GM12878 (cell line): ENCODE measurements at regions not wholly inside any gene's neighbourhood (a gene's known extent, or its start where the extent isn't known, plus 50 kb on each side); places are given as distances from the start of the nearest gene placed in this dataset.

Experiments used
- CBFB ChIP-seq: IDR thresholded peaks from 2 replicates; pipeline ENCODE4 v1.6.1; 2016; ENCODE audit warnings: antibody characterized with exemption, low read depth
- CTCF ChIP-seq, 3 experiments: IDR thresholded peaks in 2 of 3; conservative IDR thresholded peaks in 1 of 3; 2 replicates each; pipeline ENCODE4 v1.5.1; 2011; ENCODE audit warnings: low read depth in 3 of 3, low read length in 3 of 3, mild to moderate bottlenecking in 3 of 3, control low read depth in 2 of 3, moderate library complexity in 2 of 3, inconsistent platforms in 1 of 3, mixed read lengths in 1 of 3; ENCODE audit not compliant: control insufficient read depth in 2 of 3, insufficient read depth in 1 of 3; ENCODE audit errors: extremely low read depth in 1 of 3
- MTA3 ChIP-seq: IDR thresholded peaks from 2 replicates; pipeline ENCODE4 v1.6.1; 2012; ENCODE audit warnings: low read length, inconsistent platforms, borderline replicate concordance
- NR2C1 ChIP-seq: fragments of 450-650 bp; IDR thresholded peaks from 2 replicates; pipeline ENCODE4 v1.6.1; 2017; ENCODE audit warnings: antibody characterized with exemption, mild to moderate bottlenecking, moderate library complexity
- RBBP5 ChIP-seq: fragments of 200-600 bp; sonication (generic); conservative IDR thresholded peaks from 2 replicates; pipeline ENCODE4 v1.6.1; 2016
- SIN3A ChIP-seq: IDR thresholded peaks from 2 replicates; pipeline ENCODE4 v1.6.1; 2012; ENCODE audit warnings: low read depth, low read length, improper control_type of control experiment
- YY1 ChIP-seq: IDR thresholded peaks from 2 replicates; pipeline ENCODE4 v1.6.1; 2011; ENCODE audit warnings: low read depth, mild to moderate bottlenecking, low read length
- ZSCAN29 ChIP-seq: fragments of 450-650 bp; IDR thresholded peaks from 2 replicates; pipeline ENCODE4 v1.6.1; 2017; ENCODE audit warnings: mild to moderate bottlenecking, moderate library complexity

- no peak for TF ChIP-seq CTCF (IDR thresholded peaks at IDR 0.05 in 2 of 3, conservative IDR thresholded peaks at IDR 0.05 in 1 of 3; ENCODE audit: control insufficient read depth in 2 of 3, extremely low read depth in 1 of 3, insufficient read depth in 1 of 3, low read depth in 3 of 3, low read length in 3 of 3)
- no peak for TF ChIP-seq RBBP5
- TF ChIP-seq CBFB: no peak
- TF ChIP-seq MTA3: no peak
- no peak for TF ChIP-seq SIN3A
- TF ChIP-seq ZSCAN29: no peak
- no peak for TF ChIP-seq YY1
- TF ChIP-seq NR2C1: no peak
Observed at GRCh38 chr12:39176356-39176755, 266.6 kb downstream of the KIF21A start.
